ENCODE measurements at regions not wholly inside any gene's neighbourhood (a gene's known extent, or its start where the extent isn't known, plus 50 kb on each side); places are given as distances from the start of the nearest gene placed in this dataset.
"Not testable (repeated sequence)": the region's sequence is repeated elsewhere in the genome, so short reads cannot be mapped to it uniquely, and the experiment has no call there.

DNA sequence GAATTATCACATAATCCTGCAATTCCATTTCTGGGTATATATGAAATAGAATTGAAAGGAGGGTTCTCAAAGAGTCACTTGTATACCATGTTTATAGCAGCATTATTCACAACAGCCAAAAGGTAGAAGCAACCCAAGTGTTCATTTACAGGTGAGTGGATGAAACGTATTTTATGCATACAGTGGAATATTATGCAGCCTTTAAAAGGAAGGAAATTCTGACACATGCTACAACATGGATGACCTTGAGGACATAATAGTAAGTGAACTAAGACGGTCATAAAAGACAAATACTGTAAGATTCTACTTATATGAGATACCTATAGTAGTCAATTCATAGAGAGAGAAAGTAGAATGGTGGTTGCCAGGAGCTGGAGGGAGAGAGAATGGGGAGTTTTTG is 110.8 kb upstream of the LIPC start:
- Mint-ChIP-seq H3K4me1 (peaks cover 3 to 6% of the 10 kb centered on the region in 2 donors), H3K27ac (no peak overlapping the region), H3K4me3 (no peak overlapping the region), H3K9me3 (no peaks in the 10 kb centered on the region), H3K27me3 (ENCODE audit: low read depth in 2 of 2) (no peaks in the 10 kb centered on the region), H3K36me3 (no peaks in the 10 kb centered on the region)
- no peaks in the 10 kb centered on the region for H3K4me1 ChIP-seq (ENCODE audit: control insufficient read depth, insufficient read depth, low read length)
- no peaks in the 10 kb centered on the region for H3K9me3 ChIP-seq (ENCODE audit: control insufficient read depth, insufficient read depth, low read length)
- no peak overlapping the region for H3K27ac ChIP-seq (ENCODE audit: low read length)
- H3K36me3 ChIP-seq (ENCODE audit: control insufficient read depth, insufficient read depth, low read length) = no peaks in the 10 kb centered on the region
- H3K4me3 ChIP-seq (ENCODE audit: low read length) = no peak overlapping the region
- H3K27me3 ChIP-seq (ENCODE audit: control insufficient read depth, insufficient read depth, low read length) = no peaks in the 10 kb centered on the region
- ATAC-seq = no peak
- 88% methylated on average over 2 of the region's 2 CpGs for whole genome bisulfite sequencing (ENCODE audit: insufficient coverage)
- intact Hi-C loops (cut with micrococcal nuclease) = no loop called here
- DNase-seq = no peak
- TF ChIP-seq CTCF (IDR thresholded peaks at IDR 0.05) = no peak

GRCh38 chr15:58322253-58322652 is 109.5 kb upstream of the LIPC start:
- no peaks in the 10 kb centered on the region for H3K27me3 Mint-ChIP-seq (ENCODE audit: low read depth in 2 of 2)
- intact Hi-C loops (cut with micrococcal nuclease) = no loop called here
- no peak overlapping the region for H3K27ac Mint-ChIP-seq
- H3K4me1 Mint-ChIP-seq = no peaks in the 10 kb centered on the region
- H3K36me3 Mint-ChIP-seq = no peaks in the 10 kb centered on the region
- H3K4me3 Mint-ChIP-seq = no peak overlapping the region
- H3K4me3 ChIP-seq (ENCODE audit: low read length) = no peak overlapping the region
- ATAC-seq = no peak
- no peak for TF ChIP-seq CTCF (IDR thresholded peaks at IDR 0.05)
- H3K27ac ChIP-seq (ENCODE audit: low read length) = no peak overlapping the region
- no peaks in the 10 kb centered on the region for H3K27me3 ChIP-seq (ENCODE audit: control insufficient read depth, insufficient read depth, low read length)
- DNase-seq = no peak
- H3K9me3 ChIP-seq (ENCODE audit: control insufficient read depth, insufficient read depth, low read length) = no peaks in the 10 kb centered on the region
- no peaks in the 10 kb centered on the region for H3K36me3 ChIP-seq (ENCODE audit: control insufficient read depth, insufficient read depth, low read length)
- no peaks in the 10 kb centered on the region for H3K9me3 Mint-ChIP-seq
- no peaks in the 10 kb centered on the region for H3K4me1 ChIP-seq (ENCODE audit: control insufficient read depth, insufficient read depth, low read length)
- WGBS (ENCODE audit: insufficient coverage) = no CpG with 5 or more reads among the region's 3 CpGs

DNA sequence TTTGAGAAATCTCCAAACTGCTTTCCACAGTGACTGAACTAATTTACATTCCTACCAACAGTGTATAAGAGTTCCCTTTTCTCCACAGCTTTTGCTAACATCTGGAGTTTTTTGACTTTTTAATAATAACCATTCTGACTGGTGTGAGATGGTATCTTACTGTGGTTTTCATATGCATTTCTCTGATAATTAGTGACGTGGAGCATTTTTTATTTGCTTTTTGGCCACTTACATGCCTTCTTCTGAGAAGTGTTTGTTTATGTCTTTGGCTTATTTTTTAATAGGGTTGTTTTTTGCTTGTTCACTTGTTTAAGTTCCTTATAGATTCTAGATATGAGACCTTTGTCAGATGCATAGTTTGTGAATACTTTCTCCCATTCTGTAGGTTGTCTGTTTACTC is 108.5 kb upstream of the LIPC start:
- H3K9me3 Mint-ChIP-seq = not testable (repeated sequence)

DNA sequence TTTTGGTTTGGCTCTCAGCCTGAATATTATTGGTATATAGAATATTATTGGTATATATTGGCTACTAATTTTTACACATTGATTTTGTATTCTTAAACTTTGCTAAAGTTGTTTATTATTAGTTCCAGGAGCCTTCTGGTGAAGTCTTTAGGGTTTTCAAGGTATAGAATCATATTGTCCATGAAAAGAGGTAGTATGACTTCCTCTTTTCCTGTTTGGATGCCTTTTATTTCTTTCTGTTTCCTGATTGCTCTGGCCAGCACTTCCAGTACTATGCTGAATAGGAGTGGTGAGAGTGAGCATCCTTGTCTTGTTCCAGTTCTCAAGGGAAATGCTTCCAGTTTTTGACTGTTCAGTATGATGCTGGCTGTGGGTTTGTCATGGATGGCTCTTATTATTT is 107.3 kb upstream of the LIPC start:
- Histone ChIP-seq H3K9me3 (ENCODE audit: control insufficient read depth, insufficient read depth, low read length) (no peaks in the 10 kb centered on the region), H3K27me3 (ENCODE audit: control insufficient read depth, insufficient read depth, low read length) (no peaks in the 10 kb centered on the region), H3K27ac (ENCODE audit: low read length) (no peak overlapping the region), H3K4me1 (ENCODE audit: control insufficient read depth, insufficient read depth, low read length) (no peaks in the 10 kb centered on the region), H3K36me3 (ENCODE audit: control insufficient read depth, insufficient read depth, low read length) (no peaks in the 10 kb centered on the region), H3K4me3 (ENCODE audit: low read length) (no peak overlapping the region)
- intact Hi-C loops (cut with micrococcal nuclease) = no loop called here
- no peaks in the 10 kb centered on the region for H3K9me3 Mint-ChIP-seq
- H3K4me3 Mint-ChIP-seq = no peak overlapping the region
- DNase-seq (no peak), ATAC-seq (no peak)
- H3K4me1 Mint-ChIP-seq = no peaks in the 10 kb centered on the region
- no peak for TF ChIP-seq CTCF (IDR thresholded peaks at IDR 0.05)
- H3K27ac Mint-ChIP-seq = no peak overlapping the region
- no peaks in the 10 kb centered on the region for H3K27me3 Mint-ChIP-seq (ENCODE audit: low read depth in 2 of 2)
- no peaks in the 10 kb centered on the region for H3K36me3 Mint-ChIP-seq

More for the DNA sequence above, 108.5 kb upstream of the LIPC start:
- H3K4me3 ChIP-seq (ENCODE audit: low read length); H3K27me3 Mint-ChIP-seq (ENCODE audit: low read depth in 2 of 2); H3K36me3 Mint-ChIP-seq; H3K36me3 ChIP-seq (ENCODE audit: control insufficient read depth, insufficient read depth, low read length); H3K27me3 ChIP-seq (ENCODE audit: control insufficient read depth, insufficient read depth, low read length); H3K27ac Mint-ChIP-seq; intact Hi-C loops (cut with micrococcal nuclease); H3K9me3 ChIP-seq (ENCODE audit: control insufficient read depth, insufficient read depth, low read length); H3K4me1 ChIP-seq (ENCODE audit: control insufficient read depth, insufficient read depth, low read length); H3K4me1 Mint-ChIP-seq; H3K27ac ChIP-seq (ENCODE audit: low read length); DNase-seq; ATAC-seq; H3K4me3 Mint-ChIP-seq: not testable (repeated sequence)
- WGBS (ENCODE audit: insufficient coverage) = 8% methylated on average over 1 of the region's 1 CpG

Measured in natural killer cell (primary cell).